ENCODE measurements at regions not wholly inside any gene's neighbourhood (a gene's known extent, or its start where the extent isn't known, plus 50 kb on each side); places are given as distances from the start of the nearest gene placed in this dataset.

- H3K27me3 ChIP-seq (ENCODE audit: control insufficient read depth, insufficient read depth, low read length): no peaks in the 10 kb centered on the region
- no peaks in the 10 kb centered on the region for H3K36me3 ChIP-seq (ENCODE audit: control insufficient read depth in 2 of 3, insufficient read depth in 3 of 3, low read length in 3 of 3)
- no peak for DNase-seq
- H3K27ac ChIP-seq (ENCODE audit: low read depth in 2 of 2, low read length in 2 of 2): no peak overlapping the region
- no peak for FAIRE-seq
- H3K4me3 ChIP-seq (ENCODE audit: low read length in 3 of 3): no peak overlapping the region
- H3K9ac ChIP-seq (ENCODE audit: low read length in 3 of 3): no peak overlapping the region
- no peaks in the 10 kb centered on the region for H3K9me3 ChIP-seq (ENCODE audit: control insufficient read depth in 2 of 3, insufficient read depth in 1 of 3, low read length in 3 of 3)
- intact Hi-C loops (cut with DNase I): no loop called here
- H3K4me1 ChIP-seq (ENCODE audit: control insufficient read depth in 2 of 3, insufficient read depth in 2 of 3, low read depth in 1 of 3, low read length in 3 of 3): no peaks in the 10 kb centered on the region
- TF ChIP-seq CTCF (IDR thresholded peaks at IDR 0.05; ENCODE audit: borderline replicate concordance, extremely low read depth, insufficient read depth): no peak
Observed at GRCh38 chr6:21437581-21437980, 156.0 kb upstream of the SOX4 start.

- Histone ChIP-seq H3K27me3 (ENCODE audit: control insufficient read depth, insufficient read depth, low read length) (no peaks in the 10 kb centered on the region), H3K27ac (ENCODE audit: low read depth in 2 of 2, low read length in 2 of 2) (no peak overlapping the region), H3K4me1 (ENCODE audit: control insufficient read depth in 2 of 3, insufficient read depth in 2 of 3, low read depth in 1 of 3, low read length in 3 of 3) (no peaks in the 10 kb centered on the region), H3K36me3 (ENCODE audit: control insufficient read depth in 2 of 3, insufficient read depth in 3 of 3, low read length in 3 of 3) (no peaks in the 10 kb centered on the region), H3K9me3 (ENCODE audit: control insufficient read depth in 2 of 3, insufficient read depth in 1 of 3, low read length in 3 of 3) (no peaks in the 10 kb centered on the region), H3K4me3 (ENCODE audit: low read length in 3 of 3) (no peak overlapping the region), H3K9ac (ENCODE audit: low read length in 3 of 3) (no peak overlapping the region)
- FAIRE-seq: no peak
- no peak for TF ChIP-seq CTCF (IDR thresholded peaks at IDR 0.05; ENCODE audit: borderline replicate concordance, extremely low read depth, insufficient read depth)
- intact Hi-C loops (cut with DNase I): no loop called here
- peak in 1 of 5 donors; percentile 13 for DNase-seq
Observed at GRCh38 chr6:21438237-21438985, 155.1 kb upstream of the SOX4 start.

GRCh38 chr6:21438986-21439352 lies 154.6 kb upstream of the SOX4 start:
- Histone ChIP-seq H3K36me3 (ENCODE audit: control insufficient read depth in 2 of 3, insufficient read depth in 3 of 3, low read length in 3 of 3) (no peaks in the 10 kb centered on the region), H3K27ac (ENCODE audit: low read depth in 2 of 2, low read length in 2 of 2) (no peak overlapping the region), H3K4me3 (ENCODE audit: low read length in 3 of 3) (no peak overlapping the region), H3K27me3 (ENCODE audit: control insufficient read depth, insufficient read depth, low read length) (no peaks in the 10 kb centered on the region), H3K4me1 (ENCODE audit: control insufficient read depth in 2 of 3, insufficient read depth in 2 of 3, low read depth in 1 of 3, low read length in 3 of 3) (no peaks in the 10 kb centered on the region), H3K9me3 (ENCODE audit: control insufficient read depth in 2 of 3, insufficient read depth in 1 of 3, low read length in 3 of 3) (no peaks in the 10 kb centered on the region), H3K9ac (ENCODE audit: low read length in 3 of 3) (no peak overlapping the region)
- DNase-seq: no peak
- TF ChIP-seq CTCF (IDR thresholded peaks at IDR 0.05; ENCODE audit: borderline replicate concordance, extremely low read depth, insufficient read depth): no peak
- intact Hi-C loops (cut with DNase I): no loop called here
- FAIRE-seq: no peak

GRCh38 chr6:21441386-21441785 lies 152.2 kb upstream of the SOX4 start:
- FAIRE-seq (no peak), DNase-seq (no peak)
- Histone ChIP-seq H3K4me1 (ENCODE audit: control insufficient read depth in 2 of 3, insufficient read depth in 2 of 3, low read depth in 1 of 3, low read length in 3 of 3) (no peaks in the 10 kb centered on the region), H3K27ac (ENCODE audit: low read depth in 2 of 2, low read length in 2 of 2) (no peak overlapping the region), H3K4me3 (ENCODE audit: low read length in 3 of 3) (no peak overlapping the region), H3K9ac (ENCODE audit: low read length in 3 of 3) (no peak overlapping the region), H3K36me3 (ENCODE audit: control insufficient read depth in 2 of 3, insufficient read depth in 3 of 3, low read length in 3 of 3) (no peaks in the 10 kb centered on the region), H3K27me3 (ENCODE audit: control insufficient read depth, insufficient read depth, low read length) (no peaks in the 10 kb centered on the region), H3K9me3 (ENCODE audit: control insufficient read depth in 2 of 3, insufficient read depth in 1 of 3, low read length in 3 of 3) (no peaks in the 10 kb centered on the region)
- TF ChIP-seq CTCF (IDR thresholded peaks at IDR 0.05; ENCODE audit: borderline replicate concordance, extremely low read depth, insufficient read depth): no peak
- intact Hi-C loops (cut with DNase I): no loop called here

Data from kidney (tissue), 13 donors.